Neural cell (in vitro differentiated cells): ENCODE measurements at regions not wholly inside any gene's neighbourhood (a gene's known extent, or its start where the extent isn't known, plus 50 kb on each side); places are given as distances from the start of the nearest gene placed in this dataset.

Source experiments
- H2AFZ ChIP-seq: fragments of 200-600, 300-800 bp; sonication (generic), shearing (Covaris generic); 2 replicates; pipeline ENCODE4 v1.6.0; 2014; ENCODE audit warnings: low read depth, mild to moderate bottlenecking, antibody characterized with exemption, low read length, moderate library complexity
- H3F3A ChIP-seq: fragments of 200-600 bp; shearing (Covaris generic); 2 replicates; pipeline ENCODE4 v1.6.1; 2016; ENCODE audit warnings: mild to moderate bottlenecking, moderate library complexity, mixed read lengths, antibody characterized with exemption, low read length; ENCODE audit not compliant: insufficient read depth, poor library complexity, severe bottlenecking
- H3K27ac ChIP-seq: fragments of 200-600, 300-800 bp; sonication (generic), shearing (Covaris generic); 2 replicates; pipeline ENCODE4 v1.5.1; 2014; ENCODE audit warnings: mild to moderate bottlenecking, low read length, moderate library complexity
- H3K27me3 ChIP-seq: fragments of 300-800, 200-600 bp; sonication (generic), shearing (Covaris generic); 2 replicates; pipeline ENCODE4 v1.6.0; 2014; ENCODE audit warnings: mild to moderate bottlenecking, low read depth, low read length, moderate library complexity; ENCODE audit not compliant: insufficient read depth
- H3K36me3 ChIP-seq: fragments of 300-800, 200-600 bp; sonication (generic), shearing (Covaris generic); 2 replicates; pipeline ENCODE4 v1.5.1; 2014; ENCODE audit warnings: mild to moderate bottlenecking, antibody characterized with exemption, low read length, moderate library complexity; ENCODE audit not compliant: insufficient read depth
- H3K4me2 ChIP-seq: fragments of 300-800, 200-600 bp; sonication (generic), shearing (Covaris generic); 2 replicates; pipeline ENCODE4 v1.6.0; 2014; ENCODE audit warnings: mild to moderate bottlenecking, low read length
- H3K4me3 ChIP-seq: fragments of 300-800, 200-600 bp; sonication (generic), shearing (Covaris generic); 2 replicates; pipeline ENCODE4 v1.5.1; 2014; ENCODE audit warnings: mild to moderate bottlenecking, low read length, moderate library complexity
- H3K79me2 ChIP-seq: fragments of 200-600 bp; shearing (Covaris generic); replicated peaks from 2 replicates; pipeline ENCODE4 v1.6.0; 2014; ENCODE audit warnings: mild to moderate bottlenecking, low read length, moderate library complexity; ENCODE audit not compliant: insufficient read depth
- H3K9ac ChIP-seq: fragments of 300-800, 200-600 bp; sonication (generic), shearing (Covaris generic); 2 replicates; pipeline ENCODE4 v1.6.1; 2016; ENCODE audit warnings: mild to moderate bottlenecking, low read length, mixed read lengths
- H3K9me2 ChIP-seq: fragments of 200-600 bp; shearing (Covaris generic); 2 replicates; pipeline ENCODE4 v1.6.1; 2016; ENCODE audit warnings: mild to moderate bottlenecking, low read length, mixed read lengths; ENCODE audit not compliant: insufficient read depth
- H3K9me3 ChIP-seq: fragments of 200-600, 300-800 bp; sonication (generic), shearing (Covaris generic); 2 replicates; pipeline ENCODE4 v1.6.1; 2016; ENCODE audit warnings: mild to moderate bottlenecking, mixed run types, low read length, moderate library complexity, mixed read lengths
- H4K20me1 ChIP-seq: fragments of 200-600 bp; shearing (Covaris generic); 2 replicates; pipeline ENCODE4 v1.6.1; 2016; ENCODE audit warnings: mild to moderate bottlenecking, mixed run types; ENCODE audit not compliant: insufficient read depth
- CTCF ChIP-seq: fragments of 450-650 bp; IDR thresholded peaks from 2 replicates; pipeline ENCODE4 v1.5.1; 2014; ENCODE audit warnings: antibody characterized with exemption, mild to moderate bottlenecking, moderate library complexity; ENCODE audit not compliant: poor library complexity, severe bottlenecking
- EP300 ChIP-seq: fragments of 450-650 bp; conservative IDR thresholded peaks from 2 replicates; pipeline ENCODE4 v1.6.1; 2014; ENCODE audit warnings: antibody characterized with exemption, mild to moderate bottlenecking, moderate library complexity; ENCODE audit not compliant: poor library complexity, severe bottlenecking
- EZH2 ChIP-seq: fragments of 200-600, 300-800 bp; shearing (Covaris generic), sonication (generic); IDR thresholded peaks from 2 replicates; pipeline ENCODE4 v1.6.1; 2014; ENCODE audit warnings: antibody characterized with exemption, low read length, borderline replicate concordance, mild to moderate bottlenecking; ENCODE audit not compliant: insufficient read depth, poor library complexity, severe bottlenecking
- MXI1 ChIP-seq: fragments of 450-650 bp; conservative IDR thresholded peaks from 2 replicates; pipeline ENCODE4 v1.6.1; 2014; ENCODE audit warnings: antibody characterized with exemption, mild to moderate bottlenecking; ENCODE audit not compliant: poor library complexity, severe bottlenecking
- POLR2AphosphoS5 ChIP-seq: IDR thresholded peaks from 2 replicates; pipeline ENCODE4 v1.6.1; 2012
- RAD21 ChIP-seq: fragments of 450-650 bp; conservative IDR thresholded peaks from 2 replicates; pipeline ENCODE4 v1.6.1; 2014; ENCODE audit warnings: antibody characterized with exemption, mild to moderate bottlenecking, moderate library complexity
- REST ChIP-seq: IDR thresholded peaks from 2 replicates; pipeline ENCODE4 v1.6.1; 2012; ENCODE audit warnings: borderline replicate concordance
- SMC3 ChIP-seq: fragments of 450-650 bp; conservative IDR thresholded peaks from 2 replicates; pipeline ENCODE4 v1.6.1; 2014; ENCODE audit warnings: antibody characterized with exemption, mild to moderate bottlenecking, moderate library complexity; ENCODE audit not compliant: poor library complexity
- TAF1 ChIP-seq: IDR thresholded peaks from 2 replicates; pipeline ENCODE4 v1.6.1; 2012; ENCODE audit warnings: low read depth

GRCh38 chrX:1026263-1027015 lies 186.0 kb downstream of the CRLF2 start:
- H3K27me3 ChIP-seq, result no peaks in the 10 kb centered on the region
- no peak overlapping the region for H3K27ac ChIP-seq
- no peak for TF ChIP-seq POLR2AphosphoS5
- TF ChIP-seq REST, result no peak
- TF ChIP-seq SMC3, result no peak
- TF ChIP-seq EZH2, result no peak
- TF ChIP-seq RAD21, result no peak
- no peak for TF ChIP-seq EP300
- TF ChIP-seq TAF1, result no peak
- no peak for TF ChIP-seq MXI1
- TF ChIP-seq CTCF, result no peak
- H4K20me1 ChIP-seq, result no peaks in the 10 kb centered on the region
- no peaks in the 10 kb centered on the region for H3K79me2 ChIP-seq
- no peaks in the 10 kb centered on the region for H3K36me3 ChIP-seq
- H3K4me2 ChIP-seq, result no peak overlapping the region
- H3K9me2 ChIP-seq, result no peaks in the 10 kb centered on the region
- no peaks in the 10 kb centered on the region for H3K9me3 ChIP-seq
- H3F3A ChIP-seq, result no peaks in the 10 kb centered on the region
- no peak overlapping the region for H2AFZ ChIP-seq
- no peak overlapping the region for H3K4me3 ChIP-seq
- H3K9ac ChIP-seq, result no peak overlapping the region

- no peak overlapping the region for H2AFZ ChIP-seq
- no peak overlapping the region for H3K9ac ChIP-seq
- H3K27me3 ChIP-seq, result no peaks in the 10 kb centered on the region
- no peak overlapping the region for H3K27ac ChIP-seq
- no peak for TF ChIP-seq POLR2AphosphoS5
- no peaks in the 10 kb centered on the region for H3K9me3 ChIP-seq
- no peak overlapping the region for H3K4me3 ChIP-seq
- no peaks in the 10 kb centered on the region for H3K9me2 ChIP-seq
- no peaks in the 10 kb centered on the region for H4K20me1 ChIP-seq
- H3K79me2 ChIP-seq, result no peaks in the 10 kb centered on the region
- no peaks in the 10 kb centered on the region for H3F3A ChIP-seq
- H3K4me2 ChIP-seq, result no peak overlapping the region
- H3K36me3 ChIP-seq, result no peaks in the 10 kb centered on the region
Observed at GRCh38 chrX:1025413-1025812, 187.0 kb downstream of the CRLF2 start.
